ENCODE measurements at regions not wholly inside any gene's neighbourhood (a gene's known extent, or its start where the extent isn't known, plus 50 kb on each side); places are given as distances from the start of the nearest gene placed in this dataset.

- no peak for DNase-seq
Observed at GRCh38 chr15:70269991-70270751, 172.5 kb upstream of the TLE3 start.

GRCh38 chr15:70269311-70269911 lies 171.7 kb upstream of the TLE3 start:
- no peak for DNase-seq

- DNase-seq: no peak
Observed at GRCh38 chr15:70268698-70269251, 171.1 kb upstream of the TLE3 start.

GRCh38 chr15:70267879-70268278 lies 170.2 kb upstream of the TLE3 start:
- DNase-seq: no peak

- no peak for DNase-seq
Observed at GRCh38 chr15:70267306-70267705, 169.6 kb upstream of the TLE3 start.

- DNase-seq: no peak
Observed at GRCh38 chr15:70266412-70267121, 168.8 kb upstream of the TLE3 start.

GRCh38 chr15:70265986-70266385 lies 168.3 kb upstream of the TLE3 start:
- no peak for DNase-seq

GRCh38 chr15:70265466-70265978 lies 167.8 kb upstream of the TLE3 start:
- peak; percentile 76 to 87 for DNase-seq

- DNase-seq: no peak
Observed at GRCh38 chr15:70264738-70265465, 167.2 kb upstream of the TLE3 start.

- DNase-seq: peak; percentile 88 to 94
Observed at GRCh38 chr15:70264014-70264582, 166.4 kb upstream of the TLE3 start.

- DNase-seq: no peak
Observed at GRCh38 chr15:70262591-70263274, 165.0 kb upstream of the TLE3 start.

GRCh38 chr15:70262171-70262570 lies 164.5 kb upstream of the TLE3 start:
- DNase-seq: no peak

GRCh38 chr15:70261083-70261482 lies 163.4 kb upstream of the TLE3 start:
- no peak for DNase-seq

GRCh38 chr15:70260580-70260979 lies 162.9 kb upstream of the TLE3 start:
- DNase-seq: no peak

GRCh38 chr15:70259640-70260508 lies 162.2 kb upstream of the TLE3 start:
- peak in 1 of 2 experiments; percentile 51 for DNase-seq

GRCh38 chr15:70259028-70259424 lies 161.3 kb upstream of the TLE3 start:
- peak; percentile 95 to 99 for DNase-seq

- DNase-seq: no peak
Observed at GRCh38 chr15:70258369-70259027, 160.8 kb upstream of the TLE3 start.

GRCh38 chr15:70257573-70258248 lies 160.0 kb upstream of the TLE3 start:
- no peak for DNase-seq

- no peak for DNase-seq
Observed at GRCh38 chr15:70257047-70257446, 159.3 kb upstream of the TLE3 start.

All from NCI-H524 (cell line).